ENCODE measurements at regions not wholly inside any gene's neighbourhood (a gene's known extent, or its start where the extent isn't known, plus 50 kb on each side); places are given as distances from the start of the nearest gene placed in this dataset.
"Not testable (repeated sequence)": the region's sequence is repeated elsewhere in the genome, so short reads cannot be mapped to it uniquely, and the experiment has no call there.

GRCh38 chr6:134663356-134663755 lies 286.5 kb downstream of the ALDH8A1 start:
- ChIA-PET CTCF (no interaction called here), POLR2A (no interaction called here)
- H3K36me3 ChIP-seq (ENCODE audit: control insufficient read depth, insufficient read depth, low read length) = no peaks in the 10 kb centered on the region
- no peak for DNase-seq (ENCODE audit: low read depth)
- no peak overlapping the region for H3K4me3 ChIP-seq (ENCODE audit: low read depth, low read length)
- no peak for TF ChIP-seq CTCF (IDR thresholded peaks at IDR 0.05; ENCODE audit: insufficient read depth, low read depth, low read length)
- no peaks in the 10 kb centered on the region for H3K27me3 ChIP-seq (ENCODE audit: control insufficient read depth, insufficient read depth, low read length)

- Histone ChIP-seq H3K36me3 (ENCODE audit: control insufficient read depth, insufficient read depth, low read length) (no peaks in the 10 kb centered on the region), H3K4me3 (ENCODE audit: low read depth, low read length) (no peak overlapping the region), H3K27me3 (ENCODE audit: control insufficient read depth, insufficient read depth, low read length) (no peaks in the 10 kb centered on the region)
- no peak for TF ChIP-seq CTCF (IDR thresholded peaks at IDR 0.05; ENCODE audit: insufficient read depth, low read depth, low read length)
- ChIA-PET POLR2A (no interaction called here), CTCF (interaction anchor here (1.0 kb wide), 1 partner anchor 22 kb away, joined by 5 read pairs; no protein-coding TSS in a partner anchor)
- DNase-seq (ENCODE audit: low read depth) = no peak
These were observed 287.7 kb downstream of the ALDH8A1 start for GRCh38 chr6:134662077-134662700.

- CTCF ChIA-PET = interaction anchor here (0.6 kb wide), 1 partner anchor 52 kb away, joined by 3 read pairs; no protein-coding TSS in a partner anchor
These were observed 290.0 kb downstream of the ALDH8A1 start for GRCh38 chr6:134659885-134660284.

GRCh38 chr6:134658596-134658995 lies 291.3 kb downstream of the ALDH8A1 start:
- Histone ChIP-seq H3K4me3 (ENCODE audit: low read depth, low read length) (no peak overlapping the region), H3K27me3 (ENCODE audit: control insufficient read depth, insufficient read depth, low read length) (no peaks in the 10 kb centered on the region), H3K36me3 (ENCODE audit: control insufficient read depth, insufficient read depth, low read length) (no peaks in the 10 kb centered on the region)
- CTCF ChIA-PET = interaction anchor here (1.8 kb wide), 1 partner anchor 17 kb away, joined by 7 read pairs; no protein-coding TSS in a partner anchor
- no peak for TF ChIP-seq CTCF (IDR thresholded peaks at IDR 0.05; ENCODE audit: insufficient read depth, low read depth, low read length)
- no peak for DNase-seq (ENCODE audit: low read depth)
- POLR2A ChIA-PET = no interaction called here

More at GRCh38 chr6:134659885-134660284, 290.0 kb downstream of the ALDH8A1 start:
- DNase-seq (ENCODE audit: low read depth); H3K27me3 ChIP-seq (ENCODE audit: control insufficient read depth, insufficient read depth, low read length); POLR2A ChIA-PET; H3K4me3 ChIP-seq (ENCODE audit: low read depth, low read length); H3K36me3 ChIP-seq (ENCODE audit: control insufficient read depth, insufficient read depth, low read length): not testable (repeated sequence)

GRCh38 chr6:134657751-134658527 lies 292.0 kb downstream of the ALDH8A1 start:
- ChIA-PET CTCF (interaction anchor here (1.1 to 1.8 kb wide), 2 partner anchors 7 to 17 kb away, joined by 3 to 7 read pairs; no protein-coding TSS in a partner anchor), POLR2A (no interaction called here)
- DNase-seq (ENCODE audit: low read depth) = no peak
- no peaks in the 10 kb centered on the region for H3K27me3 ChIP-seq (ENCODE audit: control insufficient read depth, insufficient read depth, low read length)
- H3K4me3 ChIP-seq (ENCODE audit: low read depth, low read length) = no peak overlapping the region
- no peak for TF ChIP-seq CTCF (IDR thresholded peaks at IDR 0.05; ENCODE audit: insufficient read depth, low read depth, low read length)
- H3K36me3 ChIP-seq (ENCODE audit: control insufficient read depth, insufficient read depth, low read length) = no peaks in the 10 kb centered on the region

Measured in BJ (cell line).